HCT116 (cell line): ENCODE measurements at regions not wholly inside any gene's neighbourhood (a gene's known extent, or its start where the extent isn't known, plus 50 kb on each side); places are given as distances from the start of the nearest gene placed in this dataset.

Experiments used
- ATAC-seq: fragments of 200-7000 bp; cut with Tn5 transposase; 2 replicates; pipeline ENCODE4 v1.9.1; 2020; ENCODE audit warnings: mild to moderate bottlenecking, moderate library complexity
- BruUV-seq: library from RNA; stranded (reverse); fragments of 400-500 nt; replicated peaks from 2 replicates; lab custom pipeline; 2021; lab: Mats Ljungman, UMichigan
- CTCF ChIA-PET: fragments of 300-600 bp; sonication (Branson Sonifier 250); formaldehyde crosslinking; loops from one replicate; lab custom pipeline; 2021; ENCODE audit warnings: antibody characterized with exemption; lab: Charles Lee
- POLR2A ChIA-PET: fragments of 300-600, 350-600 bp; sonication (Branson Sonifier 250); formaldehyde crosslinking; loops from one replicate; lab custom pipeline; 2021; ENCODE audit warnings: antibody characterized with exemption; lab: Charles Lee
- RAD21 ChIA-PET, 2 experiments: fragments of 300-600 bp; sonication (Branson Sonifier 250); formaldehyde crosslinking; loops; one replicate each; lab custom pipeline; 2023; ENCODE audit warnings: low total read pairs in 2 of 2; ENCODE audit not compliant: uncharacterized antibody in 2 of 2, unreplicated experiment in 2 of 2, low non-redundant PET in 1 of 2; lab: Charles Lee
- DNase-seq: peaks from one replicate; pipeline ENCODE4 v3.0.0-alpha.2; 2010; ENCODE audit warnings: low read depth, low spot score
- H2AFZ ChIP-seq: fragments of 200-600 bp; shearing (Covaris generic), sonication (generic); 2 replicates; pipeline ENCODE4 v1.6.1; 2017; ENCODE audit warnings: low read depth, mixed run types, mixed read lengths, antibody characterized with exemption, low read length; ENCODE audit not compliant: poor library complexity, severe bottlenecking
- H3K27ac ChIP-seq: 2 replicates; pipeline ENCODE4 v1.5.1; 2012; ENCODE audit warnings: low read depth, low read length
- H3K27me3 ChIP-seq: fragments of 200-600 bp; sonication (generic); 2 replicates; pipeline ENCODE4 v1.6.1; 2016; ENCODE audit warnings: mixed run types, low read length, mixed read lengths; ENCODE audit not compliant: insufficient read depth
- H3K36me3 ChIP-seq, 2 experiments: fragments of 200-500 bp in 1 of 2; fragments of 200-600 bp in 1 of 2; sonication (Bioruptor generic) in 1 of 2; sonication (generic) in 1 of 2; 2 replicates each; pipeline versions ENCODE4 v1.5.1 to v1.6.1; 2014 to 2016; ENCODE audit warnings: low read length in 2 of 2, inconsistent platforms in 1 of 2, mixed read lengths in 1 of 2, mixed run types in 1 of 2; ENCODE audit not compliant: insufficient read depth in 2 of 2, control insufficient read depth in 1 of 2
- H3K4me1 ChIP-seq, 2 experiments: fragments of 200-600 bp in 1 of 2; sonication (generic) in 1 of 2; 2 replicates each; pipeline versions ENCODE4 v1.5.1 to v1.6.1; 2012 to 2017; ENCODE audit warnings: low read length in 2 of 2, inconsistent platforms in 1 of 2, mild to moderate bottlenecking in 1 of 2, mixed read lengths in 1 of 2, mixed run types in 1 of 2, moderate library complexity in 1 of 2; ENCODE audit not compliant: insufficient read depth in 2 of 2, control insufficient read depth in 1 of 2
- H3K4me2 ChIP-seq: fragments of 200-600 bp; sonication (generic); 2 replicates; pipeline ENCODE4 v1.6.1; 2017; ENCODE audit warnings: mixed run types, low read length, mixed read lengths
- H3K4me3 ChIP-seq, 2 experiments: fragments of 200-600 bp in 1 of 2; sonication (generic) in 1 of 2; replicated peaks in 1 of 2; 2 replicates each; pipeline ENCODE4 v1.5.1; 2011 to 2016; ENCODE audit warnings: low read length in 2 of 2, control low read depth in 1 of 2, low read depth in 1 of 2, mild to moderate bottlenecking in 1 of 2, mixed read lengths in 1 of 2, mixed run types in 1 of 2
- H3K79me2 ChIP-seq: fragments of 200-600 bp; sonication (generic); 2 replicates; pipeline ENCODE4 v1.6.1; 2017; ENCODE audit warnings: mild to moderate bottlenecking, mixed run types, low read length, moderate library complexity, mixed read lengths; ENCODE audit not compliant: insufficient read depth
- H3K9ac ChIP-seq: fragments of 200-600 bp; sonication (generic); 2 replicates; pipeline ENCODE4 v1.6.1; 2016; ENCODE audit warnings: low read length, mixed read lengths
- H3K9me2 ChIP-seq: fragments of 200-600 bp; sonication (generic), shearing (Covaris generic); 2 replicates; pipeline ENCODE4 v1.6.1; 2017; ENCODE audit warnings: mixed run types, mild to moderate bottlenecking, moderate library complexity; ENCODE audit not compliant: insufficient read depth
- H3K9me3 ChIP-seq, 2 experiments: fragments of 200-500 bp in 1 of 2; fragments of 200-600 bp in 1 of 2; sonication (Bioruptor generic) in 1 of 2; sonication (generic) in 1 of 2; 2 replicates each; pipeline ENCODE4 v1.6.1; 2014 to 2017; ENCODE audit warnings: low read length in 2 of 2, mixed read lengths in 2 of 2, inconsistent platforms in 1 of 2, low read depth in 1 of 2, mild to moderate bottlenecking in 1 of 2, mixed run types in 1 of 2, moderate library complexity in 1 of 2; ENCODE audit not compliant: control insufficient read depth in 1 of 2, insufficient read depth in 1 of 2
- H4K20me1 ChIP-seq: fragments of 200-600 bp; sonication (generic), shearing (Covaris generic); 2 replicates; pipeline ENCODE4 v1.6.1; 2017; ENCODE audit warnings: mixed run types, mild to moderate bottlenecking, moderate library complexity; ENCODE audit not compliant: insufficient read depth
- CBX3 ChIP-seq: IDR thresholded peaks from 2 replicates; pipeline ENCODE4 v1.6.1; 2012; ENCODE audit warnings: low read depth
- ELF1 ChIP-seq: IDR thresholded peaks from 2 replicates; pipeline ENCODE4 v1.6.1; 2012; ENCODE audit warnings: low read depth, borderline replicate concordance
- EZH2phosphoT487 ChIP-seq: fragments of 200-600 bp; IDR thresholded peaks from 2 replicates; pipeline ENCODE4 v1.6.1; 2018; ENCODE audit warnings: antibody characterized with exemption, borderline replicate concordance
- POLR2A ChIP-seq: IDR thresholded peaks from 2 replicates; pipeline ENCODE4 v1.7.0; 2011; ENCODE audit warnings: borderline replicate concordance; ENCODE audit not compliant: insufficient read depth, insufficient read length; ENCODE audit errors: extremely low read depth
- POLR2AphosphoS5 ChIP-seq: IDR thresholded peaks from 2 replicates; pipeline ENCODE4 v1.6.1; 2011; ENCODE audit warnings: mild to moderate bottlenecking, low read depth, low read length, moderate library complexity
- RAD21 ChIP-seq: IDR thresholded peaks from 2 replicates; pipeline ENCODE4 v1.6.1; 2012; ENCODE audit warnings: low read depth, mild to moderate bottlenecking
- SIN3A ChIP-seq: IDR thresholded peaks from 2 replicates; pipeline ENCODE4 v1.6.1; 2012; ENCODE audit warnings: low read depth
- SP1 ChIP-seq: IDR thresholded peaks from 2 replicates; pipeline ENCODE4 v1.6.1; 2012; ENCODE audit warnings: low read depth
- SRF ChIP-seq: IDR thresholded peaks from 2 replicates; pipeline ENCODE4 v1.6.1; 2012; ENCODE audit warnings: low read depth
- TCF7L2 ChIP-seq: IDR thresholded peaks from 2 replicates; pipeline ENCODE4 v1.7.0; 2011; ENCODE audit warnings: borderline replicate concordance, inconsistent platforms; ENCODE audit not compliant: insufficient read depth, insufficient read length; ENCODE audit errors: extremely low read depth
- YY1 ChIP-seq: IDR thresholded peaks from 2 replicates; pipeline ENCODE4 v1.6.1; 2011; ENCODE audit warnings: low read length, low read depth, moderate library complexity, mild to moderate bottlenecking; ENCODE audit not compliant: insufficient replicate concordance; ENCODE audit errors: extremely low read depth
- intact Hi-C: fragments of 100-400 bp; cut with micrococcal nuclease; formaldehyde crosslinking; loops from 2 replicates; pipeline ENCODE4 v1.10.0; 2022
- TF ChIP-seq, protein P1 (sequence below): IDR thresholded peaks from 2 replicates; pipeline ENCODE4 v1.6.1; 2011; ENCODE audit warnings: mild to moderate bottlenecking, low read length, moderate library complexity; ENCODE audit not compliant: insufficient replicate concordance; ENCODE audit errors: extremely low read depth
- TF ChIP-seq, protein P2 (sequence below): IDR thresholded peaks from 2 replicates; pipeline ENCODE4 v1.6.1; 2012; ENCODE audit warnings: low read depth
- TF ChIP-seq, protein P3 (sequence below): IDR thresholded peaks from 2 replicates; pipeline ENCODE4 v1.6.1; 2012
- TF ChIP-seq, protein P4 (sequence below), 3 experiments: fragments of 200-600 bp in 1 of 3; sonication (generic) in 1 of 3; IDR thresholded peaks in 2 of 3; conservative IDR thresholded peaks in 1 of 3; 2 replicates each; pipeline ENCODE4 v1.5.1; 2012 to 2017; ENCODE audit warnings: low read depth in 2 of 3, low read length in 2 of 3, antibody characterized with exemption in 1 of 3, borderline replicate concordance in 1 of 3, control low read depth in 1 of 3, mild to moderate bottlenecking in 1 of 3, mixed read lengths in 1 of 3, mixed run types in 1 of 3, moderate library complexity in 1 of 3; ENCODE audit not compliant: insufficient read depth in 1 of 3

DNA sequence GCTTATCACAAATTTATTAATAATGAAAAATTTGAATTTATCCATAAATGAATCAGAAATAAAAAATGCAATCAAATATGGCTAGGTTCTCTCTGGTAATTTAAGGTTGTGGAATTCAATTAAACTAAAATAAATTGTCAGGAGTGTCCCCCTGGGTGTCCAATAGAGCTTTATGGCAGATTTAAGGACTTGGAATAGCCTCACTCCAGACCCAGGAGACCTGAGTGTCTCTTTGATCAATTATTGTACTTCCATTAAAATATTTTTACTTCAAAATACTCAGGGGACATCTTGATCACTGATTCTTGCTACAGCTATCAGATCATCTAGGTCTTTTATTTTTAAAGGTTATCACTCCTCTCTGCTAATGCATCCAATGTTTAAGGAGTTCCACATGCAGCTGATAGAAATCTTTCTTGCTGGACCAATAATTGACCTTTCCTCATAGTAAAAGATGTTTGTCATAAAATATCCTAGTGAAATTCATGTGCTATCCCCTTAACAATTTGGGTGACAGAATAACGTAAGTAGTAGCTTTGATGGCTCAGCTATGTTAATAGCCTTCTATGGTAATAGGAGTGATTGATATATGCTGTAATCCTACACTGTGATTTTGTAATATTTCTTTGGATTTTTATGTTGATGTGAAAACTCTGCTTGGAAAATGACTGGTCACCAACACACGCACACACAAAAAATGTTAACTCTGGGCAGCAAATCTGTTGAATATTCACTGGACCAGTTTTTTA lies 395.3 kb downstream of the NYAP2 start:
- Histone ChIP-seq H3K27ac (no peak overlapping the region), H3K27me3 (no peaks in the 10 kb centered on the region), H3K9me2 (no peaks in the 10 kb centered on the region), H3K36me3 (no peaks in the 10 kb centered on the region), H2AFZ (no peak overlapping the region), H3K79me2 (no peaks in the 10 kb centered on the region), H3K4me2 (no peak overlapping the region), H3K4me1 (no peaks in the 10 kb centered on the region), H4K20me1 (no peaks in the 10 kb centered on the region), H3K9me3 (no peaks in the 10 kb centered on the region), H3K9ac (no peak overlapping the region), H3K4me3 (no peak overlapping the region)
- RAD21 ChIA-PET: no interaction called here
- CTCF ChIA-PET: no interaction called here
- DNase-seq: no peak
- intact Hi-C loops: no loop called here
- no TSS peak for BruUV-seq
- ATAC-seq: no peak
- TF ChIP-seq, protein P1, sequence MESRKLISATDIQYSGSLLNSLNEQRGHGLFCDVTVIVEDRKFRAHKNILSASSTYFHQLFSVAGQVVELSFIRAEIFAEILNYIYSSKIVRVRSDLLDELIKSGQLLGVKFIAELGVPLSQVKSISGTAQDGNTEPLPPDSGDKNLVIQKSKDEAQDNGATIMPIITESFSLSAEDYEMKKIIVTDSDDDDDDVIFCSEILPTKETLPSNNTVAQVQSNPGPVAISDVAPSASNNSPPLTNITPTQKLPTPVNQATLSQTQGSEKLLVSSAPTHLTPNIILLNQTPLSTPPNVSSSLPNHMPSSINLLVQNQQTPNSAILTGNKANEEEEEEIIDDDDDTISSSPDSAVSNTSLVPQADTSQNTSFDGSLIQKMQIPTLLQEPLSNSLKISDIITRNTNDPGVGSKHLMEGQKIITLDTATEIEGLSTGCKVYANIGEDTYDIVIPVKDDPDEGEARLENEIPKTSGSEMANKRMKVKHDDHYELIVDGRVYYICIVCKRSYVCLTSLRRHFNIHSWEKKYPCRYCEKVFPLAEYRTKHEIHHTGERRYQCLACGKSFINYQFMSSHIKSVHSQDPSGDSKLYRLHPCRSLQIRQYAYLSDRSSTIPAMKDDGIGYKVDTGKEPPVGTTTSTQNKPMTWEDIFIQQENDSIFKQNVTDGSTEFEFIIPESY: no peak
- TF ChIP-seq SRF (no peak), TCF7L2 (no peak), POLR2AphosphoS5 (no peak), RAD21 (no peak), POLR2A (no peak), ELF1 (no peak), SIN3A (no peak), SP1 (no peak), CBX3 (no peak), YY1 (no peak), EZH2phosphoT487 (no peak)
- TF ChIP-seq, protein P2, sequence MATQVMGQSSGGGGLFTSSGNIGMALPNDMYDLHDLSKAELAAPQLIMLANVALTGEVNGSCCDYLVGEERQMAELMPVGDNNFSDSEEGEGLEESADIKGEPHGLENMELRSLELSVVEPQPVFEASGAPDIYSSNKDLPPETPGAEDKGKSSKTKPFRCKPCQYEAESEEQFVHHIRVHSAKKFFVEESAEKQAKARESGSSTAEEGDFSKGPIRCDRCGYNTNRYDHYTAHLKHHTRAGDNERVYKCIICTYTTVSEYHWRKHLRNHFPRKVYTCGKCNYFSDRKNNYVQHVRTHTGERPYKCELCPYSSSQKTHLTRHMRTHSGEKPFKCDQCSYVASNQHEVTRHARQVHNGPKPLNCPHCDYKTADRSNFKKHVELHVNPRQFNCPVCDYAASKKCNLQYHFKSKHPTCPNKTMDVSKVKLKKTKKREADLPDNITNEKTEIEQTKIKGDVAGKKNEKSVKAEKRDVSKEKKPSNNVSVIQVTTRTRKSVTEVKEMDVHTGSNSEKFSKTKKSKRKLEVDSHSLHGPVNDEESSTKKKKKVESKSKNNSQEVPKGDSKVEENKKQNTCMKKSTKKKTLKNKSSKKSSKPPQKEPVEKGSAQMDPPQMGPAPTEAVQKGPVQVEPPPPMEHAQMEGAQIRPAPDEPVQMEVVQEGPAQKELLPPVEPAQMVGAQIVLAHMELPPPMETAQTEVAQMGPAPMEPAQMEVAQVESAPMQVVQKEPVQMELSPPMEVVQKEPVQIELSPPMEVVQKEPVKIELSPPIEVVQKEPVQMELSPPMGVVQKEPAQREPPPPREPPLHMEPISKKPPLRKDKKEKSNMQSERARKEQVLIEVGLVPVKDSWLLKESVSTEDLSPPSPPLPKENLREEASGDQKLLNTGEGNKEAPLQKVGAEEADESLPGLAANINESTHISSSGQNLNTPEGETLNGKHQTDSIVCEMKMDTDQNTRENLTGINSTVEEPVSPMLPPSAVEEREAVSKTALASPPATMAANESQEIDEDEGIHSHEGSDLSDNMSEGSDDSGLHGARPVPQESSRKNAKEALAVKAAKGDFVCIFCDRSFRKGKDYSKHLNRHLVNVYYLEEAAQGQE: no peak
- TF ChIP-seq, protein P3, sequence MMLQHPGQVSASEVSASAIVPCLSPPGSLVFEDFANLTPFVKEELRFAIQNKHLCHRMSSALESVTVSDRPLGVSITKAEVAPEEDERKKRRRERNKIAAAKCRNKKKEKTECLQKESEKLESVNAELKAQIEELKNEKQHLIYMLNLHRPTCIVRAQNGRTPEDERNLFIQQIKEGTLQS: no peak
- TF ChIP-seq, protein P4, sequence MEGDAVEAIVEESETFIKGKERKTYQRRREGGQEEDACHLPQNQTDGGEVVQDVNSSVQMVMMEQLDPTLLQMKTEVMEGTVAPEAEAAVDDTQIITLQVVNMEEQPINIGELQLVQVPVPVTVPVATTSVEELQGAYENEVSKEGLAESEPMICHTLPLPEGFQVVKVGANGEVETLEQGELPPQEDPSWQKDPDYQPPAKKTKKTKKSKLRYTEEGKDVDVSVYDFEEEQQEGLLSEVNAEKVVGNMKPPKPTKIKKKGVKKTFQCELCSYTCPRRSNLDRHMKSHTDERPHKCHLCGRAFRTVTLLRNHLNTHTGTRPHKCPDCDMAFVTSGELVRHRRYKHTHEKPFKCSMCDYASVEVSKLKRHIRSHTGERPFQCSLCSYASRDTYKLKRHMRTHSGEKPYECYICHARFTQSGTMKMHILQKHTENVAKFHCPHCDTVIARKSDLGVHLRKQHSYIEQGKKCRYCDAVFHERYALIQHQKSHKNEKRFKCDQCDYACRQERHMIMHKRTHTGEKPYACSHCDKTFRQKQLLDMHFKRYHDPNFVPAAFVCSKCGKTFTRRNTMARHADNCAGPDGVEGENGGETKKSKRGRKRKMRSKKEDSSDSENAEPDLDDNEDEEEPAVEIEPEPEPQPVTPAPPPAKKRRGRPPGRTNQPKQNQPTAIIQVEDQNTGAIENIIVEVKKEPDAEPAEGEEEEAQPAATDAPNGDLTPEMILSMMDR (IDR thresholded peaks at IDR 0.05 in 2 of 3, conservative IDR thresholded peaks at IDR 0.05 in 1 of 3; ENCODE audit: borderline replicate concordance in 1 of 3, insufficient read depth in 1 of 3, low read depth in 2 of 3, low read length in 2 of 3): no peak
- POLR2A ChIA-PET: interaction anchor here (1.0 kb wide), 1 partner anchor 9 kb away, joined by 3 read pairs; no protein-coding TSS in a partner anchor
